ENCODE measurements at regions not wholly inside any gene's neighbourhood (a gene's known extent, or its start where the extent isn't known, plus 50 kb on each side); places are given as distances from the start of the nearest gene placed in this dataset.

DNA sequence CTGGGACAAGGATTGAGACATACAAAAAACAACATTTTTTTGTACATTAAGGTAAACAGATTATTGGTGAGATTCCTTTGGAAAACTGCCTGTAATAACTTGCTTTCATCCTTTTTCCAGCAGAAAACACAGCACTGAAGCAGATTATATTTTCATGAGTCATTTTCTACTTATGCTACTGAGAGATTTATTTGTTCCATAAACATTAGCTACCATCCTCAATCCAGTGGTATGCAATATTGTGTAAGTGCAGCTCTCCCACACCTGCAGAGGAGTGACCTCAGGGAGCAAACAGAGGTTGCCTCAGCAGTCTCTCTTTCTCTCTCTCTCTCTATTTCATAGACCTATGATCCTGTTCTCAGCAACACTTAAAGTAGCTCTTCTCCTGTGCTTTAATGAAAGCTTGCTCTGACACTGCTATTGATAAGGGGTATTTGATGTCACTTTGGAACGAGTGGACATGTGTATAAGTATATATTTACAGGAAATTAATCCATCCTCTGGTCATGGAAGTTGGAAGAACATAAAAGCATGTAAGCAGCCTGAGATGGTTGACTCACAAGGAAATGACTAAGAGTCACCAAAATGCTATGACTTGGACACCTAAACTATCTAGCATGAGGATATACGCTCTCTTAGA lies 163.7 kb upstream of the SPANXC start:
- TF ChIP-seq, protein P1, sequence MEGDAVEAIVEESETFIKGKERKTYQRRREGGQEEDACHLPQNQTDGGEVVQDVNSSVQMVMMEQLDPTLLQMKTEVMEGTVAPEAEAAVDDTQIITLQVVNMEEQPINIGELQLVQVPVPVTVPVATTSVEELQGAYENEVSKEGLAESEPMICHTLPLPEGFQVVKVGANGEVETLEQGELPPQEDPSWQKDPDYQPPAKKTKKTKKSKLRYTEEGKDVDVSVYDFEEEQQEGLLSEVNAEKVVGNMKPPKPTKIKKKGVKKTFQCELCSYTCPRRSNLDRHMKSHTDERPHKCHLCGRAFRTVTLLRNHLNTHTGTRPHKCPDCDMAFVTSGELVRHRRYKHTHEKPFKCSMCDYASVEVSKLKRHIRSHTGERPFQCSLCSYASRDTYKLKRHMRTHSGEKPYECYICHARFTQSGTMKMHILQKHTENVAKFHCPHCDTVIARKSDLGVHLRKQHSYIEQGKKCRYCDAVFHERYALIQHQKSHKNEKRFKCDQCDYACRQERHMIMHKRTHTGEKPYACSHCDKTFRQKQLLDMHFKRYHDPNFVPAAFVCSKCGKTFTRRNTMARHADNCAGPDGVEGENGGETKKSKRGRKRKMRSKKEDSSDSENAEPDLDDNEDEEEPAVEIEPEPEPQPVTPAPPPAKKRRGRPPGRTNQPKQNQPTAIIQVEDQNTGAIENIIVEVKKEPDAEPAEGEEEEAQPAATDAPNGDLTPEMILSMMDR (IDR thresholded peaks at IDR 0.05; ENCODE audit: extremely low read depth in 1 of 2, insufficient read depth in 1 of 2, low read depth in 1 of 2, low read length in 2 of 2), result no peak
- TF ChIP-seq GATA2 (IDR thresholded peaks at IDR 0.05; ENCODE audit: insufficient read depth, insufficient read length, low read depth, low read length) (peak; percentile 13), JUN (IDR thresholded peaks at IDR 0.05; ENCODE audit: borderline replicate concordance, insufficient read depth, insufficient read length, low read depth) (peak; percentile 82), POLR2A (IDR thresholded peaks at IDR 0.05; ENCODE audit: low read depth, low read length) (no peak), POLR2AphosphoS5 (IDR thresholded peaks at IDR 0.05; ENCODE audit: insufficient read depth, low read depth, low read length) (no peak), MYC (IDR thresholded peaks at IDR 0.05; ENCODE audit: low read depth, low read length) (no peak), EZH2 (IDR thresholded peaks at IDR 0.05; ENCODE audit: borderline replicate concordance, low read depth, low read length, severe bottlenecking) (no peak)
- TF ChIP-seq, protein P2, sequence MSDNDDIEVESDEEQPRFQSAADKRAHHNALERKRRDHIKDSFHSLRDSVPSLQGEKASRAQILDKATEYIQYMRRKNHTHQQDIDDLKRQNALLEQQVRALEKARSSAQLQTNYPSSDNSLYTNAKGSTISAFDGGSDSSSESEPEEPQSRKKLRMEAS (IDR thresholded peaks at IDR 0.05; ENCODE audit: insufficient read depth, insufficient read length), result no peak

Measured in endothelial cell of umbilical vein (primary cell).